Lower lobe of right lung (tissue), 2 donors: ENCODE measurements at regions not wholly inside any gene's neighbourhood (a gene's known extent, or its start where the extent isn't known, plus 50 kb on each side); places are given as distances from the start of the nearest gene placed in this dataset.
"Not testable (repeated sequence)": the region's sequence is repeated elsewhere in the genome, so short reads cannot be mapped to it uniquely, and the experiment has no call there.

Experiments used
- ATAC-seq, 2 donors: fragments of 200-7000 bp; cut with Tn5 transposase; one replicate each; pipeline ENCODE4 v1.9.1; 2020 to 2022; ENCODE audit warnings: mild to moderate bottlenecking in 2 of 2, moderate library complexity in 2 of 2
- DNase-seq: peaks from one replicate; pipeline ENCODE4 v3.0.0-alpha.2; 2020
- H3K27ac ChIP-seq: fragments of 200-600 bp; one replicate; pipeline ENCODE4 v1.8.0; 2022
- H3K27me3 ChIP-seq: fragments of 200-600 bp; one replicate; pipeline ENCODE4 v1.8.0; 2022; ENCODE audit warnings: low read depth
- H3K36me3 ChIP-seq: fragments of 200-600 bp; one replicate; pipeline ENCODE4 v1.8.0; 2022; ENCODE audit warnings: mild to moderate bottlenecking
- H3K4me1 ChIP-seq: fragments of 200-600 bp; one replicate; pipeline ENCODE4 v1.8.0; 2022
- H3K4me3 ChIP-seq: fragments of 200-600 bp; one replicate; pipeline ENCODE4 v1.8.0; 2022; ENCODE audit warnings: mild to moderate bottlenecking
- H3K9me3 ChIP-seq: fragments of 200-600 bp; one replicate; pipeline ENCODE4 v1.8.0; 2022
- intact Hi-C: fragments of 100-400 bp; cut with DNase I; formaldehyde crosslinking; loops from one replicate; pipeline ENCODE4 v1.11.0; 2022
- TF ChIP-seq, protein P1 (sequence below): fragments of 200-600 bp; IDR thresholded peaks from one replicate; pipeline ENCODE4 v1.8.0; 2022; ENCODE audit warnings: antibody characterized with exemption, mild to moderate bottlenecking
- donor health status: DM: no; HTN: yes; CAD: no; lungs with severe emphysema.

DNA sequence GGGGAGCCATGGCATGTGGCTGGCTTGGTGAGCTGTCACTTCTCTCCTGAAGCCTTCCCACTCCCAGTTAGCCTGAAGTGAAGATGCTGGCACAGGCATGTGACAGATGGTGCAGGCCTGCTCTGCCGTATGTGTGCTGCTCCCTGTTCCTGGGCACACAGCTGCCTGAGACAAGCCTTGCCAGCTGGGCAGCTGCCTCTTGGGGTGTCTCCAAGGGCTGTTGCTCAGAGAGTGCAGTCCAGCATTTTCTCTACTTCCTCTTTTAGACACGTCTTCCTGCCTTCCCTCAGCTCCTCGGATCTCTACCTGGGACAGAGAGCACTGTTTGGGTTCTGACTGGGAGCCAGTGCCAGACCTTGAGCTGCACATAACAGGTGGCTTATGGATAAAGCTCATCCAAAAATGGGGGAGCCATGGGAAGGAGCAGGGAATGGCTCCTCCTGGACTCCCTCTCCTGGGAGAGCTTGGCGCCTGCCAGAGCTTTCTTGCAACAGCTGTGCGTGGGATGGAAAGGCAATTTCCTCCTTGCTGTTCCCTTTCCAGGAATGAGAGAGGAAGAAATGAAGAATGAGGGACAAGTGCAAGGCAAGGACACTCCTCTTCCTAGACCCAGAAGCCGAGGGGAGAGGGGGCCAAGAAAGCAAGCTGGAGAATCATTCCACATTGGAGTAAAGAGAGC lies 132.9 kb downstream of the MSL3 start:
- H3K27ac ChIP-seq = no peak overlapping the region

DNA sequence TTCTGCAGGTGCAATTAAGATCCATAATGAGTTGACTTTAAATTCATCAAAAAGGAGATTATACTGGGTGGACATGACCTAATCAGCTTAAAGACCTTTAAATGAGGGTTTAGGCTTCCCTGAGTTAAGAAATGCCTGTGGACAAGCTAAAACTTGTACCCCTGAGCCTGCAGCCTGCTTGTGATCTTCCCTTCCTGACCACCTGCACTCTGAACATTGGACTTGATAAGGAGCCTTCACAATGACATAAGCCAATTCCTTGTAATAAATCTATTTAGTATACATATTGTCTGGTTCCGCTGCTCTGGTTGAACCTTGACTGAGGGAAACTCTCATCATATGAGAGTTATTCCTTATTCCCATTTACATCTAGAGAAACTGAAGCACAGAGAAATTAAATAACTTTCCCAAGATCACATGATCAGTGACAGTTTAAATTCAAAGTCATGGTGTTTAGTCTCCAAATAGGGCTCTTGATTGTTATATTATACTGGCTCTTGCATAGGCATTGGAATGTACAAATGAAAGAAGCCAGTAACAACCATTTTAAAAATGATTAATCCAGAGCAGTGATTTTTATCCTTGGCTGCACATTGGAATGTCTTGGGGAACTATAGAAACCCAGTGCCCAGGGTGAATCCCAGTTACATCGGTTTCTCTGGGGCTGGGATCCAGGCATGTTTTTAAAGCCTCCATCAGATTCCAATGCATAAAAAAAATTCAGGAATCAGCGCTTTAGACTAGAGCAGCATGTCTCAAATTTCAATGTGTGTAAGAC lies 136.1 kb downstream of the MSL3 start:
- no peak overlapping the region for H3K4me3 ChIP-seq
- no peak for ATAC-seq
- H3K4me1 ChIP-seq = no peaks in the 10 kb centered on the region
- no peaks in the 10 kb centered on the region for H3K9me3 ChIP-seq
- TF ChIP-seq, protein P1, sequence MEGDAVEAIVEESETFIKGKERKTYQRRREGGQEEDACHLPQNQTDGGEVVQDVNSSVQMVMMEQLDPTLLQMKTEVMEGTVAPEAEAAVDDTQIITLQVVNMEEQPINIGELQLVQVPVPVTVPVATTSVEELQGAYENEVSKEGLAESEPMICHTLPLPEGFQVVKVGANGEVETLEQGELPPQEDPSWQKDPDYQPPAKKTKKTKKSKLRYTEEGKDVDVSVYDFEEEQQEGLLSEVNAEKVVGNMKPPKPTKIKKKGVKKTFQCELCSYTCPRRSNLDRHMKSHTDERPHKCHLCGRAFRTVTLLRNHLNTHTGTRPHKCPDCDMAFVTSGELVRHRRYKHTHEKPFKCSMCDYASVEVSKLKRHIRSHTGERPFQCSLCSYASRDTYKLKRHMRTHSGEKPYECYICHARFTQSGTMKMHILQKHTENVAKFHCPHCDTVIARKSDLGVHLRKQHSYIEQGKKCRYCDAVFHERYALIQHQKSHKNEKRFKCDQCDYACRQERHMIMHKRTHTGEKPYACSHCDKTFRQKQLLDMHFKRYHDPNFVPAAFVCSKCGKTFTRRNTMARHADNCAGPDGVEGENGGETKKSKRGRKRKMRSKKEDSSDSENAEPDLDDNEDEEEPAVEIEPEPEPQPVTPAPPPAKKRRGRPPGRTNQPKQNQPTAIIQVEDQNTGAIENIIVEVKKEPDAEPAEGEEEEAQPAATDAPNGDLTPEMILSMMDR = no peak
- intact Hi-C loops = no loop called here
- no peak overlapping the region for H3K27ac ChIP-seq
- H3K27me3 ChIP-seq = no peaks in the 10 kb centered on the region
- DNase-seq = no peak
- H3K36me3 ChIP-seq = no peaks in the 10 kb centered on the region

More for the DNA sequence above, 132.9 kb downstream of the MSL3 start:
- intact Hi-C loops = no loop called here
- Histone ChIP-seq H3K36me3 (no peaks in the 10 kb centered on the region), H3K4me1 (no peaks in the 10 kb centered on the region), H3K9me3 (no peaks in the 10 kb centered on the region), H3K4me3 (no peak overlapping the region), H3K27me3 (no peaks in the 10 kb centered on the region)
- DNase-seq (peak; percentile 57), ATAC-seq (peak; percentile 51 to 65)
- TF ChIP-seq, protein P1 = no peak

DNA sequence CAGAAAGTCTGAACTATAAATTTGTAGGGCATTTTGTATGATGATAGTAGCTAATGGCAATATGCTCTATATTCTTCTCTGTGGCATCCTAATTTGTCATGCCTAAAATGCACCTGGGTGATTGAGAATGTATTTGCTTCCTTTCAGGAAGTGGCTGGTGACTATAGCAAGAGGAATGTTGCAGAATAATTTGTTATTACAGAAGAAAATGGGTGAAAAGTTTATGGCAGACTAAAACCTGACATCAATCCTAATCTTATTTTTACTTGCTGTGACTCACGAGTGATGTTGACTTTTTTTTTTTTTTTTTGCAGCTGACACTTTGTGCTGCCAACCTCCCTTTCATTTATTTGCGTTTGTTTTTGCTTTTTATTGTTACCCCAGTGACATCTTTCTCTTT lies 141.1 kb downstream of the MSL3 start:
- Histone ChIP-seq H3K27ac (no peak overlapping the region), H3K27me3 (no peaks in the 10 kb centered on the region), H3K4me1 (no peaks in the 10 kb centered on the region), H3K36me3 (no peaks in the 10 kb centered on the region), H3K4me3 (no peak overlapping the region), H3K9me3 (no peaks in the 10 kb centered on the region)
- ATAC-seq = no peak
- TF ChIP-seq, protein P1 = no peak
- no peak for DNase-seq
- intact Hi-C loops = no loop called here

DNA sequence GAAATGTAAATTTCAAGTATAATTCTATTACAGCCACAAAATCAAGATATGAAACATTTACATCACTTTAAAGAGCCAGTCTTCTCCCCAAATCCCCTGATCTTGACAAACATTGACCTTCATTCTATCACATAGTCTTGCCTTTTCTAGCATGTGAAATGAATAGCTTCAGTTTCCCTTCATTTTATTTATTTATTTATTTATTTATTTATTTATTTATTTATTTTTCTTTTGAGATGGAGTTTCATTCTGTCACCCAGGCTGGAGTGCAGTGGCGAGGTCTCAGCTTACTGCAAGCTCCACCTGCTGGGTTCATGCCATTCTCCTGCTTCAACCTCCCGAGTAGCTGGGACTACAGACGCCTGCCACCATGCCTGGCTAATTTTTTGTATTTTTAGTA lies 147.9 kb downstream of the MSL3 start:
- H3K27me3 ChIP-seq, DNase-seq, H3K4me1 ChIP-seq, ATAC-seq, H3K27ac ChIP-seq, intact Hi-C loops, H3K9me3 ChIP-seq, H3K4me3 ChIP-seq, H3K36me3 ChIP-seq: not testable (repeated sequence)

DNA sequence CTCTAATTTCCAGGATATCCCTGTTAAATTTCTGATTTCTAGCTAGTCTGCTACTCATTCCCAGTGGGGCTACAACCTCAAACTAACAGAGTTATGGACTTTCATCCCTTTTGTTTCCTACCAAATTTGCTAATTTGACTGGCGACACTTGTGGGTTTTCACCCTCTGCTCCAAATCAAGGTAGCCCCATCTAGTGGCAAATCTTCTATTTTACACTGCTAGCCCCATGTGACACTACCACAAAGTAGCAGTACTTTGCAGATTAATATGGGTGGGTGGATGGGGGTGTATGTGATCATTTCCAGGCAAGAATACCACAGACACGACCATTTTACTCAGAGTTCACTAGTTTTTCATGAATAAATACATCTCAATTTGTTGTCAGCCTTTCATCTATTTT lies 150.3 kb downstream of the MSL3 start:
- no peaks in the 10 kb centered on the region for H3K27me3 ChIP-seq
- no peaks in the 10 kb centered on the region for H3K9me3 ChIP-seq
- intact Hi-C loops = no loop called here
- no peaks in the 10 kb centered on the region for H3K36me3 ChIP-seq
- H3K4me3 ChIP-seq = no peak overlapping the region
- H3K27ac ChIP-seq = no peak overlapping the region
- no peak for DNase-seq
- no peak for ATAC-seq
- H3K4me1 ChIP-seq = no peaks in the 10 kb centered on the region
- TF ChIP-seq, protein P1 = no peak

DNA sequence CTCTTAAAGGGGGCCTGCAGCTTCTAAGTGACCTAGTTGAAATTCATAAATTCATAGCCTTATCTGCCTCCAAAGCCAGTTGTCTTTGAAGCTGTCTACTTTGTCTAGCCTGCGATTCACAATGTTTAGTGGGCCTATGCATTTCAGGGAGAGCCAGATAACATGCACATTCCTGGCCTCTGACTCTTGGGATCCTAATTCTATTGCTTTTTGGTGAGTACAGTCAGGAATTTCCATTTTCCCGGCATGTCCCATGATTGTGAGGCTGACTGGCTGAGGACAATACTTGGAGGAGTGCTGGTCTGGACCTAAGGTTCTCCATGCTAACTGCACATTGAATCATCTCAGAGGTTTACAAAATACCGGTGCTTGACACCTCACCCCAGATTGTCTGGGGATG lies 155.0 kb downstream of the MSL3 start:
- no peak for DNase-seq
- Histone ChIP-seq H3K4me3 (no peak overlapping the region), H3K36me3 (no peaks in the 10 kb centered on the region), H3K9me3 (no peaks in the 10 kb centered on the region), H3K27me3 (no peaks in the 10 kb centered on the region), H3K27ac (no peak overlapping the region), H3K4me1 (no peaks in the 10 kb centered on the region)
- TF ChIP-seq, protein P1 = no peak
- intact Hi-C loops = no loop called here
- ATAC-seq = no peak
